ENCODE measurements at regions not wholly inside any gene's neighbourhood (a gene's known extent, or its start where the extent isn't known, plus 50 kb on each side); places are given as distances from the start of the nearest gene placed in this dataset.

DNA sequence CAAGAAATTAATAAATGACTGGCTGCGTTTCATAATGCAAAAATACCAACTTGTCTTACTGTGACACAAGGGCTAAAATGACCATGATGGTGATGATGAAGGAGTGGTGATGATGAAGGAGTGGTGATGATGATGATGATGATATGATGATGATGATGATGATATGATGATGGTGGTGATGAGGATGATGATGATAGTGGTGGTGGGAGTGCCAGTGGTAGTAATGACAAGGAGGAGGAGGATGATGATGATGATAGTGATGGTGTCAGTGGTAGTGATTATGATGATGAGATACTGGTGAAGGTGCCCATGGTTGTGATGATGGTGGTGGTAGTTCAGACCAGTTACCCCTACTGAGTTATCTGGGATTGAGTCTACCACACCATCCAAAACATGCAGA lies 265.9 kb downstream of the FGFR2 start:
- no peak for DNase-seq
- peaks cover 2% of the 10 kb centered on the region for H3K9me3 Mint-ChIP-seq
- no peaks in the 10 kb centered on the region for H3K4me1 Mint-ChIP-seq
- H3K27ac Mint-ChIP-seq: no peak overlapping the region
- no peaks in the 10 kb centered on the region for H3K27me3 Mint-ChIP-seq
- ChIA-PET CTCF (no interaction called here), POLR2A (no interaction called here)
- no peak overlapping the region for H3K4me3 Mint-ChIP-seq
- H3K36me3 Mint-ChIP-seq (ENCODE audit: low read depth): no peaks in the 10 kb centered on the region

DNA sequence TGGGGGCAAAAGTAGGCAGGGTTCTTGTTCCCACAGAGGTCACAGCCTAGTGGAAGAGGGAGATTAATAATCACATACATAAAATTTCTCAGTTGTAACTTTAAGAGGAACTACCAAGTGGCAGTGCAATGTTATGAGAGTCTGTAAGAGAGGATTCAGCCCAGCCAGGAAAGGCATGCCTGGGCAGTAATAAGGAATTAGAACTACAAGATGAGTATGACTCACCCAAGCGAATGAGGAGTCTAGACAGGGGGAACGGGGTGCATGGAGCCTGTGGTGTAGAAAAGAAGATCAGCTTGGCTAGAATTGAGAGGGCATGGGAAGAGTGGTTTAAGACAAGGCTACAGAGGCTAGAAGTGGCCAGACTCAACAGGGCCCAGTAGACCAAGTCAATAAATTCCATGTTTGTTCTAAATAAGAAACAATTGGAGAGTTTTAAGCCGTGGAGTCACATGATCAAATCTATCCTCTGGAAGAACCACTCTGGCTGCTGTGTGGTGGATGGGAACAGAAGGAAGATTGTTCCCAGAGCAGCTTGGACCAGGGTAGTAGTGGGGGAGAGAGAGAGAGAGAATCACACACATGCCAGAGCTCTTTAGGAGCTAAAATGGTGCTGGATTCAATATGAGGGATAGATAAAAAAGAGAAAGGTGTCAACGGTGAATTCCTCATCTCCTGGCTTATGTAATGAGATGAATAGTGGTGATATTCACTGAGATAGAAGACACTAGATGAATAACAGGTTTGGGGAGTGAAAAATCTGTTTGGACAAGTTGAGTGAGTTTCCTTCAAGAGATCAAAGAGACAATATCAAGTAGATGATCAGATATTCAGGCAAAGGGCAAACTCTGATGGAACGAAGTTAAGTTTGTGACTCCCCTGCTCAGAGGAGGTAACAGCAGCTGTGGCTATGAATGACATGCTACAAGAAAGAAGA lies 265.1 kb downstream of the FGFR2 start:
- Mint-ChIP-seq H3K4me1 (no peaks in the 10 kb centered on the region), H3K27me3 (no peaks in the 10 kb centered on the region), H3K9me3 (no peaks in the 10 kb centered on the region), H3K27ac (no peak overlapping the region), H3K36me3 (ENCODE audit: low read depth) (no peaks in the 10 kb centered on the region), H3K4me3 (no peak overlapping the region)
- no peak for DNase-seq
- CTCF ChIA-PET: no interaction called here
- POLR2A ChIA-PET: no interaction called here

DNA sequence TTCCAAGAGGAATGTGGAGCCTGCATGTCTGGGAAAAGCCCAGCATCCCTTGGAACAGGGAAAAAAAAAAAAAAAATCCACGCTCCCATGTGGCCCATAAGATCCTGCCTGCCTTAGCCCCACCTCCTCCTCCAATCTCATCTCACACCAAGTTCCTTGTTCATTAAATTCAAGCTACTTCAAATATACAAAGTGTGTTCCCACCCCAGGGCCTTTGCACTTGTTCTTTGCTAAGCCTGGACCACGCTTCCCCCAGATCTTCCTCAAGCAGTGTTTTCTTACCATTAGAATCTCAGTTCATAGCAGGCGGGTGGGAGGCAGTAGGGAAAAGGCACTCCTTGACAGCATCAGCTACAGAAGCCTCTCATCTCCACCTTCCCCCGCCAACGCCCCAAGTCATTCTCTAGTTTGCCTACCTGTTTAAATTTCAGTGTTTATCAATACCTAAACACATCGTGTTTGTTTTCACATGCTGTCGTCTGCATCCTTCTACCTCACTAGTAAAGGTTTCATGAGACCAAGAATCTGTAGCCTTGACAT lies 262.8 kb downstream of the FGFR2 start:
- Mint-ChIP-seq H3K4me1 (no peaks in the 10 kb centered on the region), H3K9me3 (no peaks in the 10 kb centered on the region), H3K36me3 (ENCODE audit: low read depth) (no peaks in the 10 kb centered on the region), H3K27ac (no peak overlapping the region), H3K27me3 (no peaks in the 10 kb centered on the region), H3K4me3 (no peak overlapping the region)
- ChIA-PET POLR2A (no interaction called here), CTCF (no interaction called here)
- no peak for DNase-seq

DNA sequence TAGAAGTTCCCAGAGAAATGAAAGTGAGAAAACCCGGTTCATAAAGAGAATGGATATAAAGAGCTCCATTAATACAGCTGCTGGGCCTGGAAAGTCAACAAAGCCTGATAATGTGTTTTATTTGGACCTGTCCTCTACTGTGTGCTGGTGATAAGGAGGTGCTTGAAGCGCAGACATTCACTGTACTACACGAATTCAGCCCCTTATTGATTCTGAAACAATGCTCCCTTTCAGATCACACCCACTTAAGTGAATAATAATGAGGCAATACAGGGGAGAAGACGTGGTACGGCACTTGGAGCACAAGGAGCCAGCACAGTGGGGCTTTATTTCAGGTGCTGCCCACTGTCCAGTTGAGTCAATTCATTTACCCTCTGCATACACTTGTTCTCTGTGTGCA lies 260.8 kb downstream of the FGFR2 start:
- Mint-ChIP-seq H3K27ac (no peak overlapping the region), H3K9me3 (no peaks in the 10 kb centered on the region), H3K4me1 (no peaks in the 10 kb centered on the region), H3K27me3 (no peaks in the 10 kb centered on the region), H3K36me3 (ENCODE audit: low read depth) (no peaks in the 10 kb centered on the region), H3K4me3 (no peak overlapping the region)
- ChIA-PET CTCF (no interaction called here), POLR2A (no interaction called here)
- DNase-seq: no peak

DNA sequence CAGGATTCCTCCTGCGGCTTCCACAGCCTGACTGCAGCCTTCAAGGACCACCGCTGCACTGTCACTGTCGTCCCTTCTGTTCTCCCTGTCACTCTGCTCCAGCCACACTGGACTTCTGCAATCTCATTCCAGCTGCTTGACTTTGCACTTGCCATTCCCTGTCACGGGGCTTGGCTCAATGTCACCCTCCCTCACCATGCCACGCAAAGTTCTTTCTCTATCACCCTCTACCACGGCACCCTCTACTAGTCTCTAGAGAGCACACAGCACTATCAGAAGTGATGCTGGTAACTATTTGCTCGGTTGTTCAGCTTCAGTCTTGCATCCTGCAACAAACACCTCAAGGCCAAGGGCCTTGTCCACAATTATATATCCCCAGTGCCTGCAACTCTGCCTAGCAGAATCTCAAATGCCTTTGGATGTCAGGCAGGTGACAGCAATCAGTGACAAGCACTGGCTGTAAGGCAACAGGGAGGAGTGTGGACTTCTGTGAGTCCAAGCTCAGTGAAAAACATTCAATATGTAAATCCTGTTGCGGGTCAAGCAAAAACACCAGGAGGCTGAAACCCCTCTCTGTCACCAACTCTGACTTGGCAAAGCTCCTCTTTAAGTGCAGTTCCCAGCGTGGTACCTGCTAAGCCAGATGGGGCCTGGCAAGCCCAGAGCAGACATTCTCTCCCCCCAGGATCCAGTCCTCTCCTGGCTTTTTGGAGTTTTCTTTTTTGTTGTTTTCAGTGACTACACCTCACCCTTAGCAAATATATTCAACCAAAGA lies 259.9 kb downstream of the FGFR2 start:
- ChIA-PET CTCF (no interaction called here), POLR2A (no interaction called here)
- DNase-seq: no peak
- Mint-ChIP-seq H3K36me3 (ENCODE audit: low read depth) (no peaks in the 10 kb centered on the region), H3K4me3 (no peak overlapping the region), H3K27me3 (no peaks in the 10 kb centered on the region), H3K9me3 (no peaks in the 10 kb centered on the region), H3K4me1 (no peaks in the 10 kb centered on the region), H3K27ac (no peak overlapping the region)

DNA sequence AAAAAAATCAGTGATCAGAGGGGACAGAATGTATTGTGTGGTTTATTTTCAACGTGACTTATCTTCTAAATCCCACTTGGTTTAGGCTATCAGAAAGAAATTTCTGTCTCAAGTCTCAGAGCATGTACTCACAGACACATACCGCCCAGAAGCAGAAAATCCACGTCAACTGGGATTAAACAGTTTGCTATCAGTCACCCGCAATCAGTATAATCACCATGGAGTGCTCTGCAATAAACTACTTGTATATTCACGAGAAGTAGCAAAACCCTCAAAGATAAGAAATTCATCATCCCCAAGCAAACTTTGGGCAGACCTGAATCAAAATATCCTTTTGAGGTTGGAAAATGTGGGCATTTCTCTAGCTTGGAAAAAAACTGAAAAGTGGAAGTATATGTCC lies 259.1 kb downstream of the FGFR2 start:
- POLR2A ChIA-PET: no interaction called here

DNA sequence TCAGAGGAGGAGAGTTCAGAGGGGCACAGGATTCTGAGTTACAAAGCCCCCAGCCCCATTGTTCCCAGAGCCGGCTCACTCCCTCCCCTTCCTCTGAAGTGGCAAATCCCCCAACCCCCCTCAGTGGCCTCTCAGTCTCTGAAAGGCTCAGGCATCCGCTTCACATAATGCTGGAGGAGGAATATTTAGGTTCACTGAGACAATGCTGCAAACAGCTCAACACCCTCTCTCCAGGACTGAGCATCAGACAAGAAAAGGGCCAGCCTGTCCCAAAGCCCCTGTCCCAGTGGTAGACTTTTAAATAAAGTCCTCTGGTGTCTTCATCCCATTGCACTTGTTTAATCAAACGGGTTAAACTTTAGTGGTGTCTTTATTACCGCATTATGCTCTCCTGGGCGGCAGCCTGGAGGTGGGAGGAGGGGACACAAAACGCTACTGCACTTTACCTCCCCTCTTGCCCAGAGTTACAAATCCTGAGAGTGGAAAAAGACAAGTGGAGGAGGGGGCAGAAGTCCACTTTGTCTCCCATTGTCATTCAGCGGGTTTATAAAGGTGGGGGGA lies 257.9 kb downstream of the FGFR2 start:
- no peaks in the 10 kb centered on the region for H3K27me3 Mint-ChIP-seq
- DNase-seq: no peak
- CTCF ChIA-PET: no interaction called here
- peaks cover under 1% of the 10 kb centered on the region for H3K9me3 Mint-ChIP-seq
- H3K27ac Mint-ChIP-seq: no peak overlapping the region
- no peak overlapping the region for H3K4me3 Mint-ChIP-seq
- no peaks in the 10 kb centered on the region for H3K4me1 Mint-ChIP-seq
- POLR2A ChIA-PET: no interaction called here
- H3K36me3 Mint-ChIP-seq (ENCODE audit: low read depth): no peaks in the 10 kb centered on the region

More for the DNA sequence above, 259.1 kb downstream of the FGFR2 start:
- CTCF ChIA-PET: no interaction called here
- no peak for DNase-seq
- Mint-ChIP-seq H3K27ac (no peak overlapping the region), H3K27me3 (no peaks in the 10 kb centered on the region), H3K36me3 (ENCODE audit: low read depth) (no peaks in the 10 kb centered on the region), H3K9me3 (no peaks in the 10 kb centered on the region), H3K4me3 (no peak overlapping the region), H3K4me1 (no peaks in the 10 kb centered on the region)

DNA sequence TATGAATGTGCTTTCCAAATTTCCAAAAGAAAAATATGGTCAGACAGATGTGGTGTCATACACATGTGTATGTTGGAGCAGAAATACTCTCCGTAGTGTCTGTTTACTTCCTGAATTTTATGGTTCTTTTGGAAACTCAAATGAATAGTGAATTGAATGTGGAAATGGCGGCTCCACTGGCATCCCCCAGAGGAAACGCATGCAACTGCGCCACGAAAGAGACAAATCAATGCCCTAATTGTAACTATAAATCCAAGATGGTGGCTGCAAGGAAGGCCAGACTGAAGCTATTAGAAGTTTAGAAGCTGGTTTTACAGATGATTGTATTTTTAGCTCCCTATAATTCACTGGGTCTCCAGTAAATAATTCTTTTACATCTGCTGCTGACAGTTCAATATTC lies 246.7 kb downstream of the FGFR2 start:
- Mint-ChIP-seq H3K4me1 (no peaks in the 10 kb centered on the region), H3K9me3 (peaks cover 2% of the 10 kb centered on the region), H3K27me3 (no peaks in the 10 kb centered on the region), H3K36me3 (ENCODE audit: low read depth) (no peaks in the 10 kb centered on the region), H3K27ac (no peak overlapping the region), H3K4me3 (no peak overlapping the region)
- CTCF ChIA-PET: no interaction called here
- DNase-seq: no peak
- POLR2A ChIA-PET: no interaction called here

DNA sequence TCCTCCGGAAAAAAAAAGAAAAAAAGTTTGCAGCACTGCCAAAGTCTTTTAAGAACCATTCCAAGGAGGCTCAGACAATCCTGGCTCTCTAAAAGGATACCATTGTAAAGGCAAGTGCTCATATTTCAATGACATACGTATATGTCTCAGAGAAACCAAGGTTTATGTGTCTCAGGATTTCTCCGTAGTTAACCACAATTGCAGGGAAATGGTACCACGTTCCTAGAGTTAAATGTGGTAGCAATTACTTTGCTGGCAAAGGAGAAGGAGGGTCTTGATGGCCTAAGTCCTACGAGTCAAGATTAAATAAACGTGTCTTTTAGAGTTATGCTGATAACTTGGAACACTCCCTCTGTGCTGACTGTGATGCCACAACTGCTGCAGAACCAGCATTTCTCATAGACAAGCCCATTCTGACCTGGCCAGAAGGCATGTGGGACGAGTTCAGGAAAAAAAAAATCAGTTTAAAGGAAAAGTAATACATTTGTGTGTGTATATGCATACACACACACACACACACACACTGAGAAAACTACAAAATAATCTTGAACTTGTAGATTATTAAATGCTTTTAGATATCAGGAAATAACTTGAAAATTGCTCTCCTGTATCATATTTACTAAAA lies 245.9 kb downstream of the FGFR2 start:
- Mint-ChIP-seq H3K27me3 (no peaks in the 10 kb centered on the region), H3K36me3 (ENCODE audit: low read depth) (no peaks in the 10 kb centered on the region), H3K4me1 (no peaks in the 10 kb centered on the region), H3K9me3 (peaks cover 2% of the 10 kb centered on the region), H3K4me3 (no peak overlapping the region), H3K27ac (no peak overlapping the region)
- POLR2A ChIA-PET: no interaction called here
- DNase-seq: no peak
- CTCF ChIA-PET: no interaction called here

DNA sequence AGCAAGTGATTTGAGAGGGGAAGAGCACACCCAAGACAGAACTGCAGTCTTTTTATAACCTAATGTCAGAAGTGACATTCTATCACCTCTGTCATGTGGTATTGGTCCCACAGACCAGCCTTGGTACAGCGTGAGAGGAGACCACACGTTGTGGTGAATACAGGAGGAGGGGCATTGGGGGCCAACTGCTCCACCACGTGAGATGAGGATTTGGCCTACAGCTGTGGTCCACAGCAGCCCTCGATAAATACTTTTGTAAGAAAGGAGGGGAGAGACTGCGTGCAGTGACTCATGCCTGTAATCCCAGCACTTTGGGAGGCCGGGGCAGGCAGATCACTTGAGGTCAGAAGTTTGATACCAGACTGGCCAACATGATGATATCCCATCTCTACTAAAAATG lies 243.1 kb downstream of the FGFR2 start:
- Mint-ChIP-seq H3K4me3 (no peak overlapping the region), H3K9me3 (peaks cover 6% of the 10 kb centered on the region), H3K27me3 (no peaks in the 10 kb centered on the region), H3K4me1 (no peaks in the 10 kb centered on the region), H3K27ac (no peak overlapping the region), H3K36me3 (ENCODE audit: low read depth) (no peaks in the 10 kb centered on the region)
- POLR2A ChIA-PET: no interaction called here
- DNase-seq: no peak
- CTCF ChIA-PET: no interaction called here

DNA sequence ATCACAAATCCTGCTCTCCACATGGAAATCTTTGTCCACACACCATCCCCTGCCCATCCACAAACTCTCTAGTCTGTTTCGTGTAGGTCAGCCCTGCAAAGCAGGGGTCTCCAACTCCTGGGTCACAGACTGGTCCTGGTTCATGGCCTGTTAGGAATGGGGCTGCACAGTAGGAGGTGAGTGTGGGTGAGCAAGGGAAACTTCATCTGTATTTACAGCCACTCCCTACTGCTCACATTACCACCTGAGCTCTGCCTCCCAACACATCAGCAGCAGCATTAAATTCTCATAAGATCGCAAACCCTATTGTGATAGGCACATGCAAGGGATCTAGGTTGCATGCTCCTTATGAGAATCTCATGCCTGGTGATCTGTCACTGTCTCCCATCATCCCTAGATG lies 242.1 kb downstream of the FGFR2 start:
- Mint-ChIP-seq H3K27me3 (no peaks in the 10 kb centered on the region), H3K9me3 (peaks cover 6% of the 10 kb centered on the region), H3K4me1 (no peaks in the 10 kb centered on the region), H3K4me3 (no peak overlapping the region), H3K36me3 (ENCODE audit: low read depth) (no peaks in the 10 kb centered on the region), H3K27ac (no peak overlapping the region)
- no peak for DNase-seq
- POLR2A ChIA-PET: no interaction called here
- CTCF ChIA-PET: no interaction called here

DNA sequence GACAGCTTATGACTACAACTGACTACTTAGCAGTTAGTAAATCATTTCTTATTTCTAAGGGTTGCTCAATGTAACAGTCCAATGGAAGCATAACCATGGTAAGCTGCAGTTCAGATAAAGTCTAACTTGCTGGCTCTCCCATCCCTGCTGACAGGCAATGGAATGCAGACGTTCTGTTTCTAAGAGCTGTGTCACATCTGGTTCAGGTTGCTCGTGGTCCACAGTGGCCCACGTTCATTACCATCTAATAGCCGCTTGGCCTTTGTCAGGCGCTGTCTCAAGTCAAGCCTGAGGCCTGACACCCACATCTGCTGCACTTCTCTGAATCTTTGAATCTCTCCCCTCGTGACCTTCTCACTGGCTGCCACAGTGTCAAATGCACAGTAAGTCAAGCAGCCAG lies 240.8 kb downstream of the FGFR2 start:
- no peak for DNase-seq
- H3K27ac Mint-ChIP-seq: no peak overlapping the region
- H3K36me3 Mint-ChIP-seq (ENCODE audit: low read depth): no peaks in the 10 kb centered on the region
- CTCF ChIA-PET: no interaction called here
- peaks cover 4% of the 10 kb centered on the region for H3K9me3 Mint-ChIP-seq
- POLR2A ChIA-PET: no interaction called here
- no peaks in the 10 kb centered on the region for H3K27me3 Mint-ChIP-seq
- no peaks in the 10 kb centered on the region for H3K4me1 Mint-ChIP-seq
- no peak overlapping the region for H3K4me3 Mint-ChIP-seq

DNA sequence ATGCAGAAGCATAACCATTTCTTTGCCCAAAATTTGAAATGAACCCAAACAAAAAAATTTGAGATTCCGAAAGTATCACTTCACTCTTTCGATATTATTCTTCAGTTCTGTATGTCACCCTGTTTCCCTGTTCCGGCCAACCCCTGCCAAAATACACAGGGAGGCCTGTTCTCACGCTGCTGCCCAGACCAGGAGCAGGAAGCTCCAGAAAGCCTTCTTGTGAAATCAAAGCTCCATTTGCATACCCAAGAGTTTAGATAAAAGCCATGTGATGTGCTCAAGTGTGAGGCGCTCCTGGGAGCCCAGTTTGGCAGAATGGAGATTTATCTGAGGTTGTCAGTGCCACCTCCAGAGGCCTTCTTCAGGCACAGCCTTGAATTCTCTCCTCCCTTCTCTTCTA lies 236.2 kb downstream of the FGFR2 start:
- H3K9me3 Mint-ChIP-seq: peaks cover 4% of the 10 kb centered on the region
- no peak overlapping the region for H3K27ac Mint-ChIP-seq
- no peaks in the 10 kb centered on the region for H3K27me3 Mint-ChIP-seq
- DNase-seq: no peak
- no peak overlapping the region for H3K4me3 Mint-ChIP-seq
- CTCF ChIA-PET: no interaction called here
- POLR2A ChIA-PET: no interaction called here
- H3K4me1 Mint-ChIP-seq: no peaks in the 10 kb centered on the region
- H3K36me3 Mint-ChIP-seq (ENCODE audit: low read depth): no peaks in the 10 kb centered on the region

All from activated CD4-positive, alpha-beta memory T cell treated with anti-CD3 and anti-CD28 coated beads, Interleukin-2, amount 10 ng/mL, durations not matched to agents 7 days and 5 days (primary cell).